HG03108 (cell line): ENCODE measurements at regions not wholly inside any gene's neighbourhood (a gene's known extent, or its start where the extent isn't known, plus 50 kb on each side); places are given as distances from the start of the nearest gene placed in this dataset.

Experiments used
- ATAC-seq: cut with Tn5 transposase; IDR thresholded peaks from one replicate; pipeline ENCODE4 v1.9.1; 2021; ENCODE audit warnings: moderate library complexity; ENCODE audit not compliant: unreplicated experiment

GRCh38 chr12:78579846-78580245 is 284.7 kb upstream of the SYT1 start:
- ATAC-seq, result no peak

- no peak for ATAC-seq
Observed at GRCh38 chr12:78580296-78580695, 284.3 kb upstream of the SYT1 start.

GRCh38 chr12:78584695-78585094 is 279.9 kb upstream of the SYT1 start:
- no peak for ATAC-seq

GRCh38 chr12:78585132-78585531 is 279.4 kb upstream of the SYT1 start:
- no peak for ATAC-seq

GRCh38 chr12:78586790-78587189 is 277.8 kb upstream of the SYT1 start:
- no peak for ATAC-seq

- ATAC-seq, result no peak
Observed at GRCh38 chr12:78599366-78599765, 265.2 kb upstream of the SYT1 start.

- ATAC-seq, result no peak
Observed at GRCh38 chr12:78600541-78600940, 264.0 kb upstream of the SYT1 start.

GRCh38 chr12:78611504-78611903 is 253.1 kb upstream of the SYT1 start:
- no peak for ATAC-seq

- ATAC-seq, result no peak
Observed at GRCh38 chr12:78612190-78612589, 252.4 kb upstream of the SYT1 start.

- no peak for ATAC-seq
Observed at GRCh38 chr12:78617683-78618082, 246.9 kb upstream of the SYT1 start.

- no peak for ATAC-seq
Observed at GRCh38 chr12:78622529-78623195, 241.9 kb upstream of the SYT1 start.

- no peak for ATAC-seq
Observed at GRCh38 chr12:78628491-78629100, 236.0 kb upstream of the SYT1 start.

GRCh38 chr12:78636231-78636855 is 228.2 kb upstream of the SYT1 start:
- no peak for ATAC-seq

GRCh38 chr12:78641837-78642423 is 222.6 kb upstream of the SYT1 start:
- no peak for ATAC-seq

GRCh38 chr12:78645956-78646355 is 218.6 kb upstream of the SYT1 start:
- no peak for ATAC-seq

GRCh38 chr12:78651755-78652154 is 212.8 kb upstream of the SYT1 start:
- ATAC-seq, result no peak

GRCh38 chr12:78666584-78666983 is 198.0 kb upstream of the SYT1 start:
- no peak for ATAC-seq

- ATAC-seq, result no peak
Observed at GRCh38 chr12:78671295-78671694, 193.3 kb upstream of the SYT1 start.

- no peak for ATAC-seq
Observed at GRCh38 chr12:78672033-78672432, 192.5 kb upstream of the SYT1 start.

GRCh38 chr12:78674311-78675090 is 190.1 kb upstream of the SYT1 start:
- no peak for ATAC-seq

- ATAC-seq, result no peak
Observed at GRCh38 chr12:78680596-78680995, 184.0 kb upstream of the SYT1 start.
